Colonic mucosa (tissue), 4 donors: ENCODE measurements at regions not wholly inside any gene's neighbourhood (a gene's known extent, or its start where the extent isn't known, plus 50 kb on each side); places are given as distances from the start of the nearest gene placed in this dataset.

Experiments
- DNase-seq: peaks from one replicate; pipeline ENCODE4 v3.0.0-alpha.2; 2020
- H3K27ac ChIP-seq: fragments of 200-600 bp; one replicate; pipeline ENCODE4 v1.8.0; 2021
- H3K27me3 ChIP-seq: fragments of 200-600 bp; one replicate; pipeline ENCODE4 v1.8.0; 2021
- H3K36me3 ChIP-seq: fragments of 200-600 bp; one replicate; pipeline ENCODE4 v1.8.0; 2021
- H3K4me1 ChIP-seq: fragments of 200-600 bp; one replicate; pipeline ENCODE4 v1.8.0; 2021; ENCODE audit warnings: mild to moderate bottlenecking
- H3K4me3 ChIP-seq: fragments of 200-600 bp; one replicate; pipeline ENCODE4 v1.8.0; 2021
- H3K9ac ChIP-seq, 2 donors: one replicate each; pipeline ENCODE4 v1.7.0; 2013; ENCODE audit warnings: control low read depth in 2 of 2, low read depth in 2 of 2, low read length in 2 of 2
- H3K9me3 ChIP-seq: fragments of 200-600 bp; one replicate; pipeline ENCODE4 v1.8.0; 2021
- intact Hi-C: fragments of 100-400 bp; cut with DNase I; formaldehyde crosslinking; loops from one replicate; pipeline ENCODE4 v1.14.1; 2022
- TF ChIP-seq, protein P1 (sequence below): fragments of 200-600 bp; IDR thresholded peaks from one replicate; pipeline ENCODE4 v1.8.0; 2022; ENCODE audit warnings: antibody characterized with exemption, mild to moderate bottlenecking
- donor health status: healthy.
- donor health status: DM: no; HTN: no; CAD: no.
- donor health status: DM: no; HTN: no; CAD: no.

DNA sequence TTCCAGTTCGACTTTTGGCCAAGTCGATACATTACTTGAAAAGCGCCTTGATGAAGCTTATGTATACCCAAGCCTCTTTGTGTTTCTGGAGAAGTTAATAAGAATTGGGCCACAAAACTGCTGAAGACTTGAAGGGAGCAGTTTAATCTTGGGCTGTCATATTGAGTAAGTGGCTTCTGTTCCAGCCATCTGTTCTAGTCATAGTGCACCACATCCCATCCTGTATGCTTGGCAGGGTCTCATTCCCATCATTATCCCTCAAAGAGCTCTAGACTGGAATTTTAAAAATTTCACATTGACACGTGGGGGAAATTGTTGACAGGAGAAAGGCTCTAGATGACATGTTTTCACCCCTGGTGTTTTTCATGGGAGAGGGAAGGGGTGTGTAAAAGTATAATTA lies 196.6 kb upstream of the PLPP4 start:
- Histone ChIP-seq H3K27ac (no peak overlapping the region), H3K9ac (no peak overlapping the region), H3K36me3 (no peaks in the 10 kb centered on the region), H3K9me3 (no peaks in the 10 kb centered on the region), H3K4me3 (no peak overlapping the region), H3K4me1 (no peaks in the 10 kb centered on the region), H3K27me3 (no peaks in the 10 kb centered on the region)
- intact Hi-C loops = no loop called here
- no peak for DNase-seq
- TF ChIP-seq, protein P1, sequence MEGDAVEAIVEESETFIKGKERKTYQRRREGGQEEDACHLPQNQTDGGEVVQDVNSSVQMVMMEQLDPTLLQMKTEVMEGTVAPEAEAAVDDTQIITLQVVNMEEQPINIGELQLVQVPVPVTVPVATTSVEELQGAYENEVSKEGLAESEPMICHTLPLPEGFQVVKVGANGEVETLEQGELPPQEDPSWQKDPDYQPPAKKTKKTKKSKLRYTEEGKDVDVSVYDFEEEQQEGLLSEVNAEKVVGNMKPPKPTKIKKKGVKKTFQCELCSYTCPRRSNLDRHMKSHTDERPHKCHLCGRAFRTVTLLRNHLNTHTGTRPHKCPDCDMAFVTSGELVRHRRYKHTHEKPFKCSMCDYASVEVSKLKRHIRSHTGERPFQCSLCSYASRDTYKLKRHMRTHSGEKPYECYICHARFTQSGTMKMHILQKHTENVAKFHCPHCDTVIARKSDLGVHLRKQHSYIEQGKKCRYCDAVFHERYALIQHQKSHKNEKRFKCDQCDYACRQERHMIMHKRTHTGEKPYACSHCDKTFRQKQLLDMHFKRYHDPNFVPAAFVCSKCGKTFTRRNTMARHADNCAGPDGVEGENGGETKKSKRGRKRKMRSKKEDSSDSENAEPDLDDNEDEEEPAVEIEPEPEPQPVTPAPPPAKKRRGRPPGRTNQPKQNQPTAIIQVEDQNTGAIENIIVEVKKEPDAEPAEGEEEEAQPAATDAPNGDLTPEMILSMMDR = no peak

DNA sequence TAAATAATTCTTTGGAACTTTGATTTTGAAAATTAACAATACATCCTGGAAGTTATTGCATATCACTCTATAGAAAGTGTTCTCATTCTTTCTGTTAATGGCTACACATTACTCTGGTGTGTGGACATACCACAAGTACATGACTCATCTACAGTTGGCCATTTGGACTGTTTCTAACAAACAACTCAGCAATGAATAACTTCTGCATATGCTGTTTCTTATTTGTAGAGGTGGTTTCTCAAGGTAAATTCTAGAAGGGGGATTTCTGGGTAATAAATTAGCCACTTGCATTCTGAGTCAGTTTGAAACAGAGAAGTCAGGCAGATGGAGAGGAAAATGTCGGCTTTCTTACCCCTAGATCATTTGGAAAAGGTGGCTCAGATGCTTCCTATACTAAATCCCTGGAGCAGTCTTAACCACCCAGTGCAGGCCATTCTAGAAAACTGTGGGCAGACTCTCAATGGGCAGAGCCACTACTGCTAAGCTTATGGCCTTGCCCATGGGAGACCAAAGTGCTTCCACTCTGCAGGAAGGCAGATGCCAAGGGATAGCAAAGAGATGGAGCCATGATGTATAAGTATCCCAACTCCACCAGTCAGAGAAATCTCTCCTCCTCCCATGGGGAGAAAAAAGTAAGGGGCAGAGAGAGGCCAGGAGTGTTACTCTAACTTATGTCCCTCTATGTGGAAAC lies 194.0 kb upstream of the PLPP4 start:
- no peaks in the 10 kb centered on the region for H3K4me1 ChIP-seq
- no peaks in the 10 kb centered on the region for H3K9me3 ChIP-seq
- no peak overlapping the region for H3K9ac ChIP-seq
- H3K27me3 ChIP-seq = no peaks in the 10 kb centered on the region
- TF ChIP-seq, protein P1 = no peak
- no peak overlapping the region for H3K4me3 ChIP-seq
- no peak overlapping the region for H3K27ac ChIP-seq
- intact Hi-C loops = no loop called here
- no peaks in the 10 kb centered on the region for H3K36me3 ChIP-seq
- no peak for DNase-seq

DNA sequence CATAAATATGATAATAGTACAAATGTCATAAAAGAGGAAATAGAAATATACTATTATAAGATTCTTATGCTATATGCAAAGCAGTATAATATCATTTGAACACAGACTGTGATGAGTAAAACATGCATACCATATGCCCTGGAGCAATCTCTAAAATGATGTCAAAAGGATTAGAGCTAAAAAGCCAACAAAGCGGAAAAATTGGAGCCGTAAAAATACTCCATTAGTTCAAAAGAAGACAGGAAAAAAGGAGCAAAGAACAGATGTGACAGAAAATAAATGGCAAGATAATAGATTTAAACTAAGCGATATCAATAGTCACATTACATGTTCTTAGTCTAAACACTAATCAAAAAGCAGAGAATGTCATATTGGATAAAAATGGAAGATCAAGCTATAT lies 191.0 kb upstream of the PLPP4 start:
- Histone ChIP-seq H3K4me1 (no peaks in the 10 kb centered on the region), H3K9me3 (no peaks in the 10 kb centered on the region), H3K36me3 (no peaks in the 10 kb centered on the region), H3K4me3 (no peak overlapping the region), H3K27me3 (no peaks in the 10 kb centered on the region), H3K27ac (no peak overlapping the region), H3K9ac (no peak overlapping the region)
- no peak for DNase-seq
- TF ChIP-seq, protein P1 = no peak
- intact Hi-C loops = no loop called here

DNA sequence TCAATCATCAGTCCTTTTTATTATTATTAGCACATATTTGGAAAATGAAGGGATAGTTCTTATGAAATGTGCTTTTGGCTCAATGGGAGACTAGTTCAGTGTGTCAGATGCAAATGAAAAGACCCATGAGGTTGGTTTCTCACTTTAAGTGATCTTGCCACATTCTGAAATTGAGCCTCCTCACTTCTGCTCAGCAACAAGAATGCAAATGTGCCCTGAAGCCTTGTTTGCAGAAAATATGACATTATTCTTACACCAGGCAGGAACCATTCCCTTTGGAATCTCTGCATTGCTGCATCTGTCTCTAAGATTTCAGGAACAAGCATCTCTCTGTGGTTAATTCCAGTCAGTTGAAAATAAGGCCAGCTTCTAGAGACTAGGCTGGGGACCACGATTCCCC lies 186.1 kb upstream of the PLPP4 start:
- TF ChIP-seq, protein P1 = no peak
- Histone ChIP-seq H3K27me3 (no peaks in the 10 kb centered on the region), H3K36me3 (no peaks in the 10 kb centered on the region), H3K9me3 (no peaks in the 10 kb centered on the region), H3K27ac (no peak overlapping the region), H3K4me3 (no peak overlapping the region), H3K9ac (no peak overlapping the region), H3K4me1 (no peaks in the 10 kb centered on the region)
- intact Hi-C loops = no loop called here
- DNase-seq = no peak

DNA sequence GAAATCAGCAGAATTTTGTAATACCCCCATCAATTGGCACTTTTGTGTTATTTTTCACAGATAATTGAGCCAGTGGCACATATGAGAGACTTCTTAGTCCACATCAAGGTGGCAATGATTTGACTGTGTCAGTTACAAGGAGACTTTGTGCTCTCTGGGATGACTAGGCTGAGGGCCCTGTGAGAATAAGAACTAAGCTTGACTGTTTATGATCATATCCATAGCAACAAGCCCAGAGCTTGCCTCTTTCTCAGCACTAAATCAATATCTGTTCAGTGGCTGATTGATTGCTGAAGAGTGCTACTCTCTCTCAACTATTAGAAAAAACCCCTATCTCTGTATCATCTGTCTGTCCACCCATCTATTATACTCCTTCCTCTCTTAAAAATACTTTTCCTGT lies 185.3 kb upstream of the PLPP4 start:
- TF ChIP-seq, protein P1 = no peak
- no peaks in the 10 kb centered on the region for H3K4me1 ChIP-seq
- H3K36me3 ChIP-seq = no peaks in the 10 kb centered on the region
- no peak overlapping the region for H3K27ac ChIP-seq
- no peak overlapping the region for H3K9ac ChIP-seq
- DNase-seq = no peak
- no peaks in the 10 kb centered on the region for H3K27me3 ChIP-seq
- no peaks in the 10 kb centered on the region for H3K9me3 ChIP-seq
- intact Hi-C loops = no loop called here
- H3K4me3 ChIP-seq = no peak overlapping the region
